ENCODE measurements at regions not wholly inside any gene's neighbourhood (a gene's known extent, or its start where the extent isn't known, plus 50 kb on each side); places are given as distances from the start of the nearest gene placed in this dataset.

DNA sequence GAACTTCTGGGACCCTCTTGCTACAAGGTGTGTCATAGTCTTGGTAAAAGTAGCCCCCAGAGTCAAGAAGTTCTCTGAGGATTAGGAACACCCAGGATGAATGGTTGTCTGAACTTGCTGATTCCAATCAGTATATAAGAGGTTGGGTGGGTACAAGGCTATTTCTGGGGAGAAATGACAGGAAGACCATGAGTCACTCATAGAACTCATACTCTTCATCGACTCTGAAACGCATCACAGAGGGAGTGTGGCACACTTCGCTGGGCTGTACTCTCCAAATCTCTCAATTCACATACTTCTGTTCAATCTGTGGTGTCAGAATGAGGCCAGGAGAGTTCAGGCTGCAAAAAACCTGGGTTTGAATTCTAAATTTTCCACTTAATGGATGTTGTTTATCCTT is 193.2 kb upstream of the LEF1 start:
- TF ChIP-seq, protein P1, sequence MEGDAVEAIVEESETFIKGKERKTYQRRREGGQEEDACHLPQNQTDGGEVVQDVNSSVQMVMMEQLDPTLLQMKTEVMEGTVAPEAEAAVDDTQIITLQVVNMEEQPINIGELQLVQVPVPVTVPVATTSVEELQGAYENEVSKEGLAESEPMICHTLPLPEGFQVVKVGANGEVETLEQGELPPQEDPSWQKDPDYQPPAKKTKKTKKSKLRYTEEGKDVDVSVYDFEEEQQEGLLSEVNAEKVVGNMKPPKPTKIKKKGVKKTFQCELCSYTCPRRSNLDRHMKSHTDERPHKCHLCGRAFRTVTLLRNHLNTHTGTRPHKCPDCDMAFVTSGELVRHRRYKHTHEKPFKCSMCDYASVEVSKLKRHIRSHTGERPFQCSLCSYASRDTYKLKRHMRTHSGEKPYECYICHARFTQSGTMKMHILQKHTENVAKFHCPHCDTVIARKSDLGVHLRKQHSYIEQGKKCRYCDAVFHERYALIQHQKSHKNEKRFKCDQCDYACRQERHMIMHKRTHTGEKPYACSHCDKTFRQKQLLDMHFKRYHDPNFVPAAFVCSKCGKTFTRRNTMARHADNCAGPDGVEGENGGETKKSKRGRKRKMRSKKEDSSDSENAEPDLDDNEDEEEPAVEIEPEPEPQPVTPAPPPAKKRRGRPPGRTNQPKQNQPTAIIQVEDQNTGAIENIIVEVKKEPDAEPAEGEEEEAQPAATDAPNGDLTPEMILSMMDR (IDR thresholded peaks at IDR 0.05; ENCODE audit: unreplicated experiment), result no peak
- no peaks in the 10 kb centered on the region for H3K9me3 Mint-ChIP-seq (ENCODE audit: unreplicated experiment)
- H3K36me3 Mint-ChIP-seq (ENCODE audit: low read depth, unreplicated experiment), result no peaks in the 10 kb centered on the region
- DNase-seq (ENCODE audit: low spot score), result no peak
- no peak overlapping the region for H3K27ac Mint-ChIP-seq (ENCODE audit: unreplicated experiment)
- H3K4me3 Mint-ChIP-seq (ENCODE audit: unreplicated experiment), result no peak overlapping the region
- H3K4me1 Mint-ChIP-seq (ENCODE audit: unreplicated experiment), result peaks cover 20% of the 10 kb centered on the region
- peaks cover 2% of the 10 kb centered on the region for H3K27me3 Mint-ChIP-seq (ENCODE audit: unreplicated experiment)

DNA sequence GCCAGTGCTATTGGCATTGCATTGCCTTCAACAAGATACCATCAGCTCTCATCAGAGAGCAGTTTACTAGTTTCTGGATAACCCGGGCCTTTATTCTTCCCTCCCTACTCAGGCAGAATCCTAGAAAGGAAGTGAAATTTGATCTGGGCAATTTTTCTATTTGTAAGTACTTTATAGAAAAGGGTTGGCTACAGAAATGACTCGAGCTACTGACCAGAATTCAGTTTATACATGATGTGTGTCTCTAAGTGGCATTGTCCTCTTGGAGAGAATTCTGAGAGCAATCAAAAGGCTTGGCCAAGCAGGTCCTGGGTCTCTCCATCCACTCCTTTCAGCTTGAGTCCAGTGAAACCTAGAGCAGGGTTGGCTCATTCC is 192.7 kb upstream of the LEF1 start:
- Mint-ChIP-seq H3K27me3 (ENCODE audit: unreplicated experiment) (peaks cover 2% of the 10 kb centered on the region), H3K27ac (ENCODE audit: unreplicated experiment) (no peak overlapping the region), H3K36me3 (ENCODE audit: low read depth, unreplicated experiment) (no peaks in the 10 kb centered on the region), H3K4me3 (ENCODE audit: unreplicated experiment) (no peak overlapping the region), H3K4me1 (ENCODE audit: unreplicated experiment) (peaks cover 20% of the 10 kb centered on the region), H3K9me3 (ENCODE audit: unreplicated experiment) (no peaks in the 10 kb centered on the region)
- TF ChIP-seq, protein P1 (IDR thresholded peaks at IDR 0.05; ENCODE audit: unreplicated experiment), result no peak
- no peak for DNase-seq (ENCODE audit: low spot score)

DNA sequence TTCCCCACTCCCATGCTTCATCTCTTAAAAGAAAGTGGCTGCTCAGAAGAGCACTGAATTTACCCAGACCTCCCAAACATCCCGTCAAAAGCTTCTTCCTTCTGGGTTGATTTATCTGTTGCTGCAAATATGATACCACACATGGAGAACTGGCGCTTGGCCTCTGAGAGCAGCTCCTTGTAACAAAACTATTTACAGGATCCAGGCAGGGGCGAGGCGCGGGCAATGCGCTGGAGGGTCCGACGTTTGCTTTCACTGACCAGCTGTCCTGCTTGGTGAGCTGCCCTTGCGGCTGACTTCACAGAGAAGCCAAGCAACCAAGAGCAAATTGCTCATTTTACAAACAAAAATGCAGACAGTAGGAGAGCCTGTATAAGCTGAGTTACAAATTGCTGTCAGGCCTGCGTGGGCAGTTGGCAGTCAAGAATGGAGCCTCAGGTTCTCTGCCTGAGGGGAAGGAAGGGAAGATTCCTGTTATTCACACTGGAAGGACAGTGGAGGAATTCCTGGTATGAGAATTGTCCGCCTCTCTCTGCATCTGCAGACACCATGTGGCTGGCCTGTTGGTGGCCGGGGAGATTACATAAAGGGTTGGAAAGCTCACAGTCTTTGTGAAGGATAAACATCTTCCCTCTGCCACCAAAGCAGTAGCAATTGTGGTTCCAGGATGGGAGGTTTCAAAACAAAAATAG is 192.2 kb upstream of the LEF1 start:
- peaks cover 2% of the 10 kb centered on the region for H3K27me3 Mint-ChIP-seq (ENCODE audit: unreplicated experiment)
- DNase-seq (ENCODE audit: low spot score), result peak; percentile 11
- H3K36me3 Mint-ChIP-seq (ENCODE audit: low read depth, unreplicated experiment), result no peaks in the 10 kb centered on the region
- no peak overlapping the region for H3K27ac Mint-ChIP-seq (ENCODE audit: unreplicated experiment)
- H3K9me3 Mint-ChIP-seq (ENCODE audit: unreplicated experiment), result no peaks in the 10 kb centered on the region
- no peak overlapping the region for H3K4me3 Mint-ChIP-seq (ENCODE audit: unreplicated experiment)
- TF ChIP-seq, protein P1 (IDR thresholded peaks at IDR 0.05; ENCODE audit: unreplicated experiment), result no peak
- peaks cover 20% of the 10 kb centered on the region for H3K4me1 Mint-ChIP-seq (ENCODE audit: unreplicated experiment)

DNA sequence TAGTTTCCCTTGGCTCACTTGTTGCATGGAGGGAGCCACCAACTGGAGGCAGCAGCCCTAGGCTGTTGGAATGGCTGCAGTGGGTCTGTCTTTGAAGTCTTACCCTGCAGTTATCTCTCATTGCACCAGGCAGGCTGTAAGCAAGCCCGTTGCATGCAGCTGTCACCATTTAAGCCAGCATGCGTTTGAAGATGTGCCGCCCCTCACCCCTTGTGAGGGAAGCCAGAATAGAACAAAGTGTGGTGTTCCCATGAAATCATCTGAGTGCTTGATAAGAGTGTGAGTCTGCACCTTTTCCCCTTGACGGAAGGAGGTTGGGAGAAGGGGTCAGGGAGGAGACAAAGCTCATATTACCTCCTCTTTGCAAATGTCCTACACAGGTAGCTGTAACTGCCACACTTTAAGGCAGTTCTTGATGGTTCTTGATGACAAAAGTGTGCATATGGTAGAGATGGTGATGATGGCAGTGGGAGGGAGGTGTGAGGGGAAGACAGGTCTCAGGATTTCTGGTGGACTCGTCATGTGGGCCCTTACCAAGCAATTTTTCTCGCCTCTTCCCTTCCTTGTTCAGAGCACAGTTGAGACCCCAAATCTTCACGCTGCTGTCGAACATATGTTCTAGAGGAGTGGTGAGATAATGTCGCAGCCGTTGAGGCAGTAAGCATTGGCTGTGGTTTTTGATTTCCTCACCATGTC is 191.4 kb upstream of the LEF1 start:
- Mint-ChIP-seq H3K36me3 (ENCODE audit: low read depth, unreplicated experiment) (no peaks in the 10 kb centered on the region), H3K4me3 (ENCODE audit: unreplicated experiment) (no peak overlapping the region), H3K27ac (ENCODE audit: unreplicated experiment) (no peak overlapping the region), H3K27me3 (ENCODE audit: unreplicated experiment) (peaks cover 2% of the 10 kb centered on the region), H3K9me3 (ENCODE audit: unreplicated experiment) (no peaks in the 10 kb centered on the region), H3K4me1 (ENCODE audit: unreplicated experiment) (peaks cover 20% of the 10 kb centered on the region)
- TF ChIP-seq, protein P1 (IDR thresholded peaks at IDR 0.05; ENCODE audit: unreplicated experiment), result no peak
- no peak for DNase-seq (ENCODE audit: low spot score)
